GM04504 (cell line): ENCODE measurements at regions not wholly inside any gene's neighbourhood (a gene's known extent, or its start where the extent isn't known, plus 50 kb on each side); places are given as distances from the start of the nearest gene placed in this dataset.
"Not testable (repeated sequence)": the region's sequence is repeated elsewhere in the genome, so short reads cannot be mapped to it uniquely, and the experiment has no call there.

ENCODE experiments used
- DNase-seq: peaks from one replicate; pipeline ENCODE4 v3.0.0-alpha.2; 2012; ENCODE audit warnings: low read depth

DNA sequence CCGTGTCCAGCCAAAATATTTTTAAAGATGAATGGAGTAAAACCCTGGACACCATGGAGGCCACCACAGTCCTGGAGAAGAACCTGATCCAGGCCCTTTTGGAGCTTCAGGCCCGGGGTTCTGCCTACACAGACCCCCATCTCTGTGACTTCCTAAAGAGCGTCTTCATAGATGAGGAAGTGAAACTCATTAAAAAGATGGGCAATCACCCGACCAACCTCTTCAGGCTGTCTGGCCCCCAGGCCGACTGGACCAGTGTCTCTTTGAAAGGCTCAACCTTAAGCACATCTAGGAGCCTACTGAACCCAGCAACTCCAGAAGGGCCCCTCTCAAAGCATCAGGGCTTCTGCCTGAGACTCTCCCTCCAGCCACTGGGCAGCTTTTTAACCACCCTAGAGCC lies 107.9 kb upstream of the FAM174B start:
- no peak for DNase-seq

DNA sequence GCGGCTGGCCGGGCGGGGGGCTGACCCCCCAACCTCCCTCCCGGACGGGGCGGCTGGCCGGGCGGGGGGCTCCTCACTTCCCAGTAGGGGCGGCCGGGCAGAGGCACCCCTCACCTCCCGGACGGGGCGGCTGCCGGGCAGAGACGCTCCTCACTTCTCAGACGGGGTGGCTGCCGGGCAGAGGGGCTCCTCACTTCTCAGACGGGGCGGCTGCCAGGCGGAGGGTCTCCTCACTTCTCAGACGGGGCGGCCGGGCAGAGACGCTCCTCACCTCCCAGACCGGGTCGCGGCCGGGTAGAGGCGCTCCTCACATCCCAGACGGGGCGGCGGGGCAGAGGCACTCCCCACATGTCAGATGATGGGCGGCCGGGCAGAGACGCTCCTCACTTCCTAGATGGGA lies 112.6 kb upstream of the FAM174B start:
- DNase-seq = not testable (repeated sequence)

DNA sequence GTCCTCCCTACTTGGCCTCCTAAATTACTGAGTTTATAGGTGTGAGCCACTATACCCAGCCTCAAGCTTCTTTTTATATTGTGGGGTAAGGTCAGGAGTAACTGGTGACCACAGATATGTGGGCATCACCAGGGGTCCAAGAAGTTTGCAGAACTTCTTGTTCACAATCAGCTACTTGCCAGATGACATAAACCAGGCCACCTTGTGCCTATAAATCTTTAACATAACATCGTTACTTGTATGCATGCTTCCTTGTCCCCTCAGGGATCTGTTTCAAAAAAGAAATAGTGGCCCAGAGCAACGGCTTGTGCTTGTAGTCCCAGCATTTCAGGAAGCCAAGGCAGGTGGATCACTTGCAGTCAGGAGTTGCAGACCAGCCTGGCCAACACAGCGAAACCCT lies 115.1 kb upstream of the FAM174B start:
- no peak for DNase-seq

DNA sequence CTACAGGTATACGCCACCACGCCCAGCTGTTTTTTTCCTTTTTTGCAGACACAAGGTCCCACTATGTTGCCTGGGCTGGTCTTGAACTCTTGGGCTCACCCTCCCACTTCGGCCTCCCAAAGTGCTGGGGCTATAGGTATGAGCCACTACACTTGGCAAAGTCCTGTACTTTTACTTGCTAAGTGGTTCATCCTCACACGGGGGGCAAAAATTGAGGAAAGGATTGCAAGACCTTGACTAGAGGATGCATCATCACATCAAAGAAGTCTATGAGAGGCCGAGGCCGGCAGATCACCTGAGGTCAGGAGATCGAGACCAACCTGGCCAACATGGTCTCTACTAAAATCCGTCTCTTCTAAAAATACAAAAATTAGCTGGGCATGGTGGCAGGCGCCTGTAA lies 116.5 kb upstream of the FAM174B start:
- DNase-seq = no peak

DNA sequence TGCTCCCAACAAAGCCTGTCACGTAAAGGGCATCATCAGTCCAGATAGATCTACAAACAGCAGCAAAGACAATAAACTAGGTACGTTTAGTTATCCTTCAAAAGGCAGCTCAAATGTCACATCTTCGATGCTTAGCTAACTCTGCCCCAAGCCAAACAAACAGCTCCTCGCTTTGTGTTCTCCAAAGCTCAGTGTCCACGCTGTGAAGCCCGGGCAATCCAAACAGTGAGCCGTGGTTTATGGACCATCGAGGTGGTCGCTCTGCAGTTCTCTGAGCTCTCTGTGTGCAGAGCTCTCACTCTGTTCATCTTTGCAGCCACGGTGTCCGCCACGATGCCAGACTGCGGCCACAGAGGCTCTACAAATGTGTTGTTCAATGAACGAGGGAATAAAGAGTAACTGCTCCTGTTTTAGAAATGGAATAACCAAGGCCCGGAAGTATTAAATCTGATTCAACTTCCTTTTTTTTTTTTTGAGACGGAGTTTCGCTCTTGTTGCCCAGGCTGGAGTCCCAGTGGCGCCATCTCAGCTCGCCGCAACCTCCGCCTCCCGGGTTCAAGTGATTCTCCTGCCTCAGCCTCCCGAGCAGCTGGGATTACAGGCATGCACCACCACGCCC lies 117.2 kb upstream of the FAM174B start:
- no peak for DNase-seq

DNA sequence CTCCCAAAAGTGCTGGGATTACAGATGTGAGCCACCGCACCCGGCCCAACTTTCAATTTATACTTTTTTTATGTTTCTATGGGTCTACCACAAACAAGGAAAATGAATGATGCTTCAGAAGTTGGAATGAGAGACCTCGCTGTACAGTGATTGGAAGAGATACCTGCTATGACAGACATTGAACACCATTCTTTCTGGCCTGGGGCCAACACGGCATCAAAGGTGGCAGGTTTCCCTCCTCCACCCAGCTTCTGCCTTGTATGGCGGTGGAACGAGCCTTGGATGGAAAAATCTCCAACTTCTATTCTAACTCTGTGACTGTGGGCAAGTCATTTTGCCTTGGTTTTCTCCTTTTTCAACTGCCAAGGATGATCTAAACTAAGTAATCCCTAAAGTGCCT lies 117.8 kb upstream of the FAM174B start:
- no peak for DNase-seq

DNA sequence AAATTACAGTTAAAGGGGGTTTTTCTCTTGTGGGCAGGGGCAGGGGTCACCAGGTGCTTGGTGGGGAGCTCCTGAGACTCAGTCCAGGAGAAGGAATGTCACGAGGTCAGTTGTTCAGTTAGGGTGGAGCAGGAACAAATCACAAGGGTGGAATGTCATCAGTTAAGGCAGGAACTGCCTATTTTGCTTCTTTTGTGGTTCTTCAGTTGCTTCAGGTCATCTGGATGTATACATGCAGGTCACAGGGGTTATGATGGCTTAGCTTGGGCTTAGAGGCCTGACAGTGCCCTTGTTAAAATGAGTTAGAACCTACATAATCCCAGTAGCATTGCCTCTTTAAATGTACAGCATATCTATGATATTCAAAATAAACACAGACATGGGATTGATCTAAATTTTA lies 120.2 kb upstream of the CHD2 start:
- DNase-seq = no peak

DNA sequence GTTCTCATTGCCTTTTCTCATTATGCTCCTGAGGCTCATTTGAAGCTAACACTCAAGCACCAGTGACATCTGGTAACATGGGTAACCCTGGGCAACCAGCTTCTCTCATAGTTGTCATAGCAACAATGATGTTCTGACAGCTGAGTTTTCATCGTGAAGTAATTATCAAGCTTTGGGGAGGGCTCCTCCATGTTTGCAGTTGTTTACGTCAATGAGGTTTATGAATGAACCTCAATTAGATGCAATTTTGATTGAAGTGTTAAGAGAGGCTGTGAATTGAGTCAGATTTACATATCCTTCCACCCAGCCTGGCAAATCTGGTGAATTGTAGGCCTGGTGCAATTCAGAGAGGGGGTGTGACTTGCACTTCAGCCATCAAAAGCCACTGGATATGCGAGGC lies 119.3 kb upstream of the CHD2 start:
- DNase-seq = no peak

DNA sequence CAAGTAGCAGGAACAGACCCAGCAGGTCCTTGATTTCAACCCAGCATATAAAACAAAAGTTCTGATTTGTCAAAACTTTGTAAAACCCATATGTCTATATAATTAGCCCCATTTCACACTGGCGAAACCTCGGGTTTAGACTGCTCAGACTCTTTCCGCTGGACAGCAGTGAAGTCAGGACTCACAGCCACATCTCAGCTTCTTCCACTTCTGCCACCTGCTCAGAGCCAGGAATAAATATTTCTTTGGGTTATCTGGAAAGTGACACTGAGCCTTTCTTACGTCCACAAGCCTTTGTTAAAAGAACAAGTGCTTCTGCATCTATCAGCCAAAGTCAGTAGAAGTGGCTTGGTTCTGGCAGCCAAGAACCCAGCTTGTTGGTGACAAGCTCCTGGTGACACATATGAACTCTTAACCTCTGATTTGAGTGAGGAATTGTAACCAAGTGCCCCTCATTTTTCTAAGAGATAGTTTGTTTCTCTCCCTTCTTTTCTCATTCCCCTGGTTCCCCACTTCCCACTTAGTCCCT lies 118.1 kb upstream of the CHD2 start:
- no peak for DNase-seq

DNA sequence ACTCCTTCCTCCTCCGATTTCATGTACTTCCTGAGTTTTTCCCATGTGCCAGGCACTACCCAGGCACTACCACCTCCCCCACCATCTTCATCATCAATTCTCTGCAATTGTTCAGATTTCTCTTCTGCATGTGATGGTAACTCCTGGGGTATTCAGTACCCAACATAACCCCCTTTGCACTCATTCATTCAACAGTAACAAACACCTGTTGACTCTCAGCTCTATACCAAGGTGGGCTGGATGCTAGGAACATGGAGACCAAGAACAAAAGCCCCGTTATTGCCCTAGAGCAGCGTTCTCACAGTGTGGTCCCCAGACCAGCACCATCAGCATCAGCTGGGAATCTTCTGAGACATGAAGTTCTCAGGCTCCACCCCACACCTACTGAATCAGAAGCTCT lies 113.0 kb upstream of the CHD2 start:
- no peak for DNase-seq

DNA sequence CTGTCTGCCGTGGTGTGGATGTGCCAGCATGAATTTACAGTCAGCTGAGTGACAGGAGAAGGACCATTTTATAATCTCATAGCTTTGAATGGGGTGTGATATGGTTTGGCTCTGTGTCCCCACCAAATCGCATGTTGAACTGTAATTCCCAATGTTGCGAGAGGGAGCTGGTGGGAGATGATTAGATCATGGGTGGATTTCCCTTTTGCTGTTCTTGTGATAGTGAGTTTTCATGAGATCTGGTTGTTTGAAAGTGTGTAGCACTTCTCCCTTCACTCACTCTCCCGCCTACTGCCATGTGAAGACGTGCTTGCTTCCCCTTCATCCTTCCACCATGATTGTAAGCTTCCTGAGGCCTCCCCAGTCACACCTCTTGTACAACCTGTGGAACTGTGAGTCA lies 111.9 kb upstream of the CHD2 start:
- DNase-seq = no peak

DNA sequence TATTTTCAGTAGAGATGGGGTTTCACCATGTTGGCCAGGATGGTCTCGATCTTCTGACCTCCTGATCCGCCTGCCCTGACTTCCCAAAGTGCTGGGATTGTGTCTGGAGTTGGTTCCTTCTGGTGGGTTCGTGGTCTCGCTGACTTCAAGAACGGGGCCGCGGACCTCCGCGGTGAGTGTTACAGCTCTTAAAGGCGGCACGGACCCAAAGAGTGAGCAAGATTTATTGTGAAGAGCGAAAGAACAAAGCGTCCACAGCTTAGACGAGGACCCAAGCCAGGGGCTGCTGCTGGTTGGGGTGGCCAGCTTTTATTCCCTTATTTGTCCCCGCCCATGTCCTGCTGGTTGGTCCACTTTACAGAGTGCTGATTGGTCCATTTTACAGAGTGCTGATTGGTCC lies 111.3 kb upstream of the CHD2 start:
- not testable (repeated sequence) for DNase-seq

DNA sequence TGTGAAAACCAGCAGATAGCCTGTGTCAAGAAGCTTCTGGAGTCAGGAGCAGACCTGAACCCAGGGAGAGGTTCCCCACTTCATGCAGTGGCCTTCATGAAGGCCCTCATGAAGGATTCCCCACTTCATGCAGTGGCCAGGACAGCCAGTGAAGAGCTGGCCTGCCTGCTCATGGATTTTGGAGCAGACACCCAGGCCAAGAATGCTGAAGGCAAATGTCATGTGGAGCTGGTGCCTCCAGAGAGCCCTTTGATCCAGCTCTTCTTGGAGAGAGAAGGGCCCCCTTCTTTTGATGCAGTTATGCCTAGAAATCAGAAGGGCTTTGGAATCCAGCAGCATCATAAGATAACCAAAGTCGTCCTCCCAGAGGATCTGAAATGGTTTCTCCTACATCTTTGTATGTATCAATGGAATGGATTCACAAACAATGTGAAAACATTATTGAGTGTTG lies 103.9 kb upstream of the CHD2 start:
- no peak for DNase-seq

DNA sequence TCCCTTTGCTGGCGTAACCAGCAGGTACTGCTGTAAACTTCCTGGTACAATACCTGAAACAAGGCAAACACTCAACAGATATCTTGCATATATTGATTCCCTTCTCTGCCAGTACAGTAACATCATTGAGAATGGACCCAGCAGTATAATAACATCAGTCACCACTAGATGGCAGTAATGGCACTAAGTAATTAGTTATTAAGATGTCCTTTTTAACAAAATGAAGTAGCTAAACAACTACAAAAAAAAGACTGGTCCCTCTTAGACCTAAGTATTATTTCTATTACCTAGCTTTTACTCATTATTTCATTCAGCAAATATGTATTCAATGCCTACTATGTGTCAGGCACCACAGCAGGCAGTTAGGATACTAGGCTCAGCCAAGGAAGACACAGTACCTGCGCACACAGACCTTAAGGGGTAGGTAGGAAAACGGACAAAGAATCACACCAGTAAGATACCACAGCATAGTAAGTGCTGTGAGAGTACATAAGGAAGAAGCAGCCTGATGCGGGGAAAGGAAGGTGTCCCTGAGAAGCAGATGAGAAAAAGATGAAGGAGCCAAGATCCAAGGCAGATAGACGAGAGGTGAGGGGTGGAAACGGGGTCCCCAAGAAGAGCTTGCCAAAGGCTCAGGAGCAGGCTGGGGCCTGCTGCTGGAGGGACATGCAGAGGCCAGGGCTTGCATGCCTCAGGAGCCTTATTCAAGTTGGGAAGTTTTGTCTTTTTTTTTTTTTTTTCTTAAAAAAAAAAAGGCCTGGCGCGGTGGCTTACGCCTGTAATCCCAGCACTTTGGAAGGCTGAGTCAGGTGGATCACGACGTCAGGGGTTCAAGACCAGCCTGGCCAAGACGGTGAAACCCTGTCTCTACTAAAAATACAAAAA lies 102.7 kb upstream of the CHD2 start:
- DNase-seq = peak; percentile 53

DNA sequence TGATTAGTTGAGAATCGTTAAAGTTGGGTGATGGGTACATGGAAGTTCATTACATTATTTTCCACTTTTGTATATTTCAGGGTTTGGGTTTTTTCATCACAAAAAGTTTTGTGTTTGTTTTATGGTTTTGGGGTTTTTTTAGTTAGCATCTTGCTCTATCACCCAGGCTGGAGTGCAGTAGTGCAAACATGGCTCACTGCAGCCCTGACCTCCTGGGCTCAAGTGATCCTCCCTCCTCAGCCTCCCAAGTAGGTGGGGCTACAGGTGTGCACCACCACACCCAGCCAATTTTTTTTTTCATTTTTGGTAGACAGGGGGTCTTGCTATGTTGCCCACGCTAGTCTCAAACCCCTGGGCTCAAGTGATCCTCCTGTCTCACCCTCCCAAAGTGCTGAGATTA lies 100.1 kb upstream of the CHD2 start:
- no peak for DNase-seq

DNA sequence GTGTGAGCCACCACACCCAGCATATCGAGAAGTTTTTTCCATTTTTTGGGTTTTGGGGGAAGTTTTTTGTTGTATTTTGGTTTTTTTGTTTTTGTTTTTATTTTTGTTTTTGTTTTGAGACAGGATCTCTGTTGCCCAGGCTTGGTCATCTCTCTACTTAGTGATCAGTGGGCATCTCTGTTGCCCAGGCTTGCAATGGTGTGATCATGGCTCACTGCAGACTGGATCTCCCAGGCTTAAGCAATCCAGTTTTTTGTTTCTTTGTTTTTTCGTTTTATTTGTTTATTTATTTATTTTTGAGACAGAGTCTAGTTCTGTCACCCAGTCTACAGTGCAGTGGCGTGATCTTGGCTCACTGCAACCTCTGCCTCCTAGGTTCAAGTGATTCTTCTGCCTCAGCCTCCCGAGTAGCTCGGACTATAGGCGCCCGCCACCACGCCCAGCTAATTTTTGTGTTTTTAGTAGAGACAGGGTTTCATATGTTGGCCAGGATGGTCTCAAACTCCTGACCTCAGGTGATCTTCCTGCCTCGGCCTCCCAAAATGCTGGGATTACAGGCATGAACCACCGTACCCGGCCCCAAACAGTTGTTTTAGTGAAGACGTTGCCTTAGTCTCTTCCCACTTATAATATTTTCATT lies 99.6 kb upstream of the CHD2 start:
- not testable (repeated sequence) for DNase-seq

DNA sequence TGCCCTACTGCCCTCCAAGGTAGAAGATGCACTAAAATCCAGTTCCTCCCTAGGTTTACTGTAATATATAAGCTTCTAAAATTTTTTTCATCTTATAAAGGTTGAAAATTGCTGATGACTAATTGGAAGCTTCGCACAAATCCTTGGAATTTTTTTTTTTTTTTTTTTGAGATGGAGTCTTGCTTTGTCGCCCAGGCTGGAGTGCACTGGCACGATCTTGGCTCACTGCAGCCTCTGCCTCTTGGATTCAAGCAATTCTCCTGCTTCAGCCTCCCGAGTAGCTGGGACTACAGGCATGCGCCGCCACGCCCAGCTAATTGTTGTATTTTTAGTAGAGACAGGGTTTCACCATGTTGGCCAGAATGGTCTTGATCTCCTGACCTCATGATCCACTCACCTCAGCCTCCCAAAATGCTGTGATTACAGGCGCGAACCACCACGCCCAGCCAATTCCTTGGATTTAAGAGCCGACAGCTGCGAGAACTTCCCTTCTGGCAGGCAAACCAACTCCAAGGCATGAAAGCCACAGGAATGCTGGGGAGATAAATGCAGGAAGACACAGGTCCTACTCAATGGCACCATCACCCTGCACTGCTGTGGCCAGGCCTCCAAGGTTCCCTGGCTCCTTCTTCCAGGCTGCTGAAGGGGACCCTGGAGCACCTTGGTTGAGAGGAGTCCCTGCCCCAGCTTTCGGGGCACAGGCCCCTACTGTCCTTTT lies 98.9 kb upstream of the CHD2 start:
- DNase-seq = peak; percentile 84

DNA sequence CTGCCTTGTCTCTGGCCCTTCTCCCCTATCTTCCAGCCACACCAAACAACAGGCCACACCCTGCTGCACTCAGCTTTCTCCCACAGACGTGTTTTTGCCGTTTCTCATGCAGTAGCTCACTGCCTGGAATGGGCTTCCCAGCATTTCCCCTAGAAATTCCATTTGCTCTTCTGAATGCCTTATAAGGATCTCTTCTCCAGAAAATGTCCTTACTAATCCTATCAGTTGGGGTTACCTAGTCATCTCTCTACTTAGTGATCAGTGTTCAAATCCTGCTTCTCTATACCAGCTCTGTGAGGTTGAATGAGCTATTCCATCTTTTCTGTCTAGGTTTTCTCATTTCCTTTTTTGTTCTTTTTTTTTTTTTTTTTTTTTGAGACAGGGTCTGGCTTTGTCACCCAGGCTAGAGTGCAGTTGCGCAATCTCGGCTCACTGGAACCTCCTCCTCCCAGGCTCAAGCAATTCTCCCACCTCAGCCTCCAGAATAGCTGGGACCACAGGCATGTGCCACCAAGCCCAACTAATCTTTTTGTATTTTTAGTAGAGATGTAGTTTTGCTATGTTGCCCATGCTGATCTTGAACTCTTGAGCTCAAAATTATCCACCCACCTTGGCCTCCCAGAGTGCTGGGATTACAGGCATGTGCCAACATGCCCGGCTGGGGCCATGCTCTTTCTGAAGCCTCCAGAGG lies 98.2 kb upstream of the CHD2 start:
- DNase-seq = peak; percentile 89

DNA sequence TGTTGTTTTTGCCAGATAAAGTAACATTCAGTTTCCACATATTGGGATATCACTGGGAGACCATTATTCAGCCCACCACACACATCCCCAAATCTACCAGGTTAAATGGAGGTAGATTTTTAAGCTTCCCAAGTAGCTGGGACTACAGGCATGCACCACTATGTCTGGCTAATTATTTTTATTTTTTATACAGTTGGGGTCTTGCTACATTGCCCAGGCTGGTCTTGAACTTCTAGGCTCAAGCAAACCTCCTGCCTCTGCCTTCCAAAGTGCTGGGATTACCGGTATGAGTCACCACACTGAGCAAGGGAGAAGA lies 96.6 kb upstream of the CHD2 start:
- no peak for DNase-seq

DNA sequence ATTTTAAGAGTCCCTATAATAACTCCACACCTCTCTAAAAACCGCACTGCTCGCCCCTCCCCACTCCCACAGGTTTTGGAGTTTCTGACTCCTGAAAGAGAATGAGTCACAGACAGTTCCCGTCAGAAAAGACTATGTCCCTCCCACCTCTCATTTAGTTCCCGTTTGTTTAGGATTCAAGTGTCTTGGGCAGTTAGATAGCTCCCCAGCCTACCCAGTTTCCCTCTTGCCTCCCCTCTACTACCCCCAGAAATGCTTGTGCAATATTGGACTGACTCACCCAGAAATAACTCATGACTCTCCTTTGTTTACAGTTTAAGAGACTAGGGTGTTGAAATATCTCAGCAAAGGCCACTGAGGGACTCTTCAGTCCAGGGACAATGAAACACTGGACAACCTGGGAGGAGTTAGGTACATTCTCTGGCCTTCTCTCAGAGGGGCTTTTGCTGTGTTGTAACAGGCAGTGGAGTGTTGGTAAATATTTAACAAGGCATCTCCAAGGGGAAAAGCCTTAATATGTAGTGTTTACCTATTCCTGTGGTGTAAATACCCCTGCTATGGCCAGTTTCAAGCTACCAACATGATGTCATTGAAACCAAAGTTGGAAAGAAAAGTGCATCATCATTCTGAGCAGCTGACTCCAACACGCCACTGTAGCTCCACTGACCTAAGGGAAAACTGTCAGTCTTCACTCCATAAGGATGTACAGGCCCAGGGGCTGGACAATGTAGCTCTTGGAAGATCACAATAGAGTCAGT lies 96.1 kb upstream of the CHD2 start:
- peak; percentile 100 for DNase-seq

DNA sequence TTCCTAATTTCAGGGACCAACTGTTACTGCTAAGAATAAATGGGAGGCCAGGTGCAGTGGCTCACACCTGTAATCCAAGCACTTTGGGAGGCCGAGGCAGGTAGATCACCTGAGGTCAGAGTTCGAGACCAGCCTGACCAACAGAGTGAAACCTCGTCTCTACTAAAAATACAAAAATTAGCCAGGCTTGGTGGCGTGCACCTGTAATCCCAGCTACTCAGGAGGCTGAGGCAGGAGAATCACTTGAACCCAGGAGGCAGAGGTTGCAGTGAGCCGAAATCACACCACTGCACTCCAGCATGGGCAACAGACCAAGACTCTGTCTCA lies 95.6 kb upstream of the CHD2 start:
- DNase-seq = not testable (repeated sequence)
